GM12873 (cell line): ENCODE measurements at regions not wholly inside any gene's neighbourhood (a gene's known extent, or its start where the extent isn't known, plus 50 kb on each side); places are given as distances from the start of the nearest gene placed in this dataset.

Experiments used
- CTCF ChIP-seq: IDR thresholded peaks from 2 replicates; pipeline ENCODE4 v1.5.1; 2012; ENCODE audit warnings: low read depth, mild to moderate bottlenecking, moderate library complexity, low read length, control low read depth; ENCODE audit not compliant: insufficient read depth; ENCODE audit errors: missing control alignments

- TF ChIP-seq CTCF, result no peak
Observed at GRCh38 chr2:239578381-239578780, 177.6 kb upstream of the HDAC4 start.

- no peak for TF ChIP-seq CTCF
Observed at GRCh38 chr2:239577935-239578334, 177.1 kb upstream of the HDAC4 start.

- TF ChIP-seq CTCF, result no peak
Observed at GRCh38 chr2:239576784-239577685, 176.2 kb upstream of the HDAC4 start.

GRCh38 chr2:239575931-239576445 lies 175.2 kb upstream of the HDAC4 start:
- no peak for TF ChIP-seq CTCF

GRCh38 chr2:239574434-239575156 lies 173.8 kb upstream of the HDAC4 start:
- TF ChIP-seq CTCF, result no peak

GRCh38 chr2:239574054-239574433 lies 173.2 kb upstream of the HDAC4 start:
- TF ChIP-seq CTCF, result no peak

- TF ChIP-seq CTCF, result no peak
Observed at GRCh38 chr2:239570971-239571520, 170.2 kb upstream of the HDAC4 start.
